Lower leg skin (tissue), 3 donors: ENCODE measurements at regions not wholly inside any gene's neighbourhood (a gene's known extent, or its start where the extent isn't known, plus 50 kb on each side); places are given as distances from the start of the nearest gene placed in this dataset.
"Not testable (repeated sequence)": the region's sequence is repeated elsewhere in the genome, so short reads cannot be mapped to it uniquely, and the experiment has no call there.

Experiments
- CTCF ChIP-seq, 3 donors: fragments of 450-650 bp; IDR thresholded peaks; one replicate each; pipeline ENCODE4 v1.5.1; 2016; ENCODE audit warnings: antibody characterized with exemption in 3 of 3, mild to moderate bottlenecking in 3 of 3, moderate library complexity in 2 of 3
- POLR2A ChIP-seq, 2 donors: fragments of 450-650 bp; IDR thresholded peaks; one replicate each; pipeline ENCODE4 v1.6.1; 2016 to 2017; ENCODE audit warnings: antibody characterized with exemption in 2 of 2, mild to moderate bottlenecking in 1 of 2, moderate library complexity in 1 of 2

DNA sequence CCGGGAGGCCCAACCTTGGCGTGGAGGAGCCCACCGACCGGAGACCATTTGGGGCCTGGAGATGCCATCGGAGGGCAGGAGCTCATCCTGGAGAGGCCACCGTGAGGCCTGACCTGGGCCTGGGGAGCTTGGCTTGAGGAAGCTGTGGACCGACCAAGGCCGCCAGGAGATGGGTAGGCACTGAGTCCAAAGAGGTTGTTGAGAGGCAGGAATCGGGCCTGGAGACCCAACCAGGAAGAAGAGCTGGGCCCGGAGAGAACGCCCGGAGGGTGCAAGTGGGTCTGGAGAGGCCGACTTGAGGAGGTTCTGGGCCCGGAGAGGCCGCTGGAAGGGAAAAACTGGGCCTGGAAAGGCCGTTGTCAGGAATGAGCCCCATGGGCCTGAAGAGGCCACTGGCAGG is 313.8 kb downstream of the OR4F29 start:
- TF ChIP-seq CTCF, POLR2A (IDR thresholded peaks at IDR 0.05): not testable (repeated sequence)
